ENCODE measurements at regions not wholly inside any gene's neighbourhood (a gene's known extent, or its start where the extent isn't known, plus 50 kb on each side); places are given as distances from the start of the nearest gene placed in this dataset.

DNA sequence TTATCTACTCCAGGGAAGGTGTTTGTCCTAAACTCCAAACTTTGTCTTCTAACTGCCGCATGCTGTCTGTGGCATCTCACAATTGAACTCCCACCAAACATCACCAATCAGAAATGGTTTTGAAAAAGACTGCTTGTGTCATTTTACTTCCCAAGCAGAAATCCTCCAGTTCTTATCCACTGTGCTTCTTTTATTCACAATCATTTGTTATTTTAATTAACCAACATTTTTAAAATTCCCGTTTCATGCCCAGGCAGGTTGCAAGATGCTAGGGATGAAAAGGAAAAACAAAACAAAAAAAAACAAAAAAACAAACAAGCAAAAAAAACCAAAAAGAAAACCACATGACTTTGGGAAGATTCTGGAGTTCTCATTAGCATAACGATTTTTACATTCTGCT lies 63.5 kb upstream of the RAB27B start:
- no peaks in the 10 kb centered on the region for H3K36me3 ChIP-seq
- 84% methylated on average over 3 of the region's 3 CpGs for WGBS
- no peak overlapping the region for H3K4me3 ChIP-seq
- no peak for DNase-seq (ENCODE audit: extremely low spot score)
- H3K27ac ChIP-seq (replicated peaks in 1 of 4): no peak overlapping the region
- H3K9me3 ChIP-seq: no peaks in the 10 kb centered on the region
- intact Hi-C loops (cut with DNase I): no loop called here
- TF ChIP-seq, protein P1, sequence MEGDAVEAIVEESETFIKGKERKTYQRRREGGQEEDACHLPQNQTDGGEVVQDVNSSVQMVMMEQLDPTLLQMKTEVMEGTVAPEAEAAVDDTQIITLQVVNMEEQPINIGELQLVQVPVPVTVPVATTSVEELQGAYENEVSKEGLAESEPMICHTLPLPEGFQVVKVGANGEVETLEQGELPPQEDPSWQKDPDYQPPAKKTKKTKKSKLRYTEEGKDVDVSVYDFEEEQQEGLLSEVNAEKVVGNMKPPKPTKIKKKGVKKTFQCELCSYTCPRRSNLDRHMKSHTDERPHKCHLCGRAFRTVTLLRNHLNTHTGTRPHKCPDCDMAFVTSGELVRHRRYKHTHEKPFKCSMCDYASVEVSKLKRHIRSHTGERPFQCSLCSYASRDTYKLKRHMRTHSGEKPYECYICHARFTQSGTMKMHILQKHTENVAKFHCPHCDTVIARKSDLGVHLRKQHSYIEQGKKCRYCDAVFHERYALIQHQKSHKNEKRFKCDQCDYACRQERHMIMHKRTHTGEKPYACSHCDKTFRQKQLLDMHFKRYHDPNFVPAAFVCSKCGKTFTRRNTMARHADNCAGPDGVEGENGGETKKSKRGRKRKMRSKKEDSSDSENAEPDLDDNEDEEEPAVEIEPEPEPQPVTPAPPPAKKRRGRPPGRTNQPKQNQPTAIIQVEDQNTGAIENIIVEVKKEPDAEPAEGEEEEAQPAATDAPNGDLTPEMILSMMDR (IDR thresholded peaks at IDR 0.05): no peak
- TF ChIP-seq EP300 (IDR thresholded peaks at IDR 0.05) (no peak), POLR2AphosphoS5 (IDR thresholded peaks at IDR 0.05) (no peak), POLR2A (IDR thresholded peaks at IDR 0.05; ENCODE audit: low read depth) (no peak)
- no peaks in the 10 kb centered on the region for H3K4me1 ChIP-seq
- no peaks in the 10 kb centered on the region for H3K27me3 ChIP-seq

DNA sequence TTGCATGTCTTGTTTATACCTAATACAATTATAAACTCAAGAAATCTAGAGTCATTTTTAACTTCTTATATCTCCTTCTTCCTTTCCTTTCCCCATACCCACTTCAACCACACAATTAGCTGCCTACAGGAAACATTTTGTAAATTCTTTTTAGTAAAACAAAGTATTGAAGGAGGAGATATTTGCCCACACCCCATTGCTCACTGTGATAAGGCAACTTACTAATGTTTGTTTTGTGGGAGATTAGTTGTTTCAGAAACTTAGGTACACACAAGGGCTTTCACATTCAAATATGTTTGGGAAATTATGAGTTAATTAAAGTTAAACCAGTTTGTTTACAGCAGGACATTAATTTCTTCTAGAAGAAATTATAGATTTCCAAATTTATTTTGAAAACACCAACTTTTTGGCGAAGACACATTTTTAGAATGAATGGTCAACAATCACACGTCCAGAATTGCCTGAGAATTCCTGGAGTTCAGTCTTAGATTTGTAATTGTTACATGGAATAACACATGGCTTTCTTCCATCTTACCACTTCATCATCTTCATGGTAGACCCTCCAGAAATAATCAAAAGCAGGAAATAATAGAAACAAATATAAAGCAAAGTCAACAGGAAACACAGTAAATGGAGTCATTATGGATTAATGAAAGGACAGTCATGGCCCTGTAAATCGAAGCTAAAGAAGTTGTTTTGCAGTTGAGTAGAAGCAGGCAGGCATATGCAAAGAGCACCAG lies 62.5 kb upstream of the RAB27B start:
- Histone ChIP-seq H3K27me3 (no peaks in the 10 kb centered on the region), H3K4me3 (no peak overlapping the region), H3K27ac (replicated peaks in 1 of 4) (no peak overlapping the region), H3K36me3 (no peaks in the 10 kb centered on the region), H3K4me1 (no peaks in the 10 kb centered on the region), H3K9me3 (no peaks in the 10 kb centered on the region)
- WGBS: 74% methylated on average over 3 of the region's 3 CpGs
- intact Hi-C loops (cut with DNase I): no loop called here
- no peak for TF ChIP-seq POLR2A (IDR thresholded peaks at IDR 0.05; ENCODE audit: low read depth)
- no peak for TF ChIP-seq POLR2AphosphoS5 (IDR thresholded peaks at IDR 0.05)
- no peak for TF ChIP-seq EP300 (IDR thresholded peaks at IDR 0.05)
- TF ChIP-seq, protein P1 (IDR thresholded peaks at IDR 0.05): no peak
- DNase-seq (ENCODE audit: extremely low spot score): no peak

DNA sequence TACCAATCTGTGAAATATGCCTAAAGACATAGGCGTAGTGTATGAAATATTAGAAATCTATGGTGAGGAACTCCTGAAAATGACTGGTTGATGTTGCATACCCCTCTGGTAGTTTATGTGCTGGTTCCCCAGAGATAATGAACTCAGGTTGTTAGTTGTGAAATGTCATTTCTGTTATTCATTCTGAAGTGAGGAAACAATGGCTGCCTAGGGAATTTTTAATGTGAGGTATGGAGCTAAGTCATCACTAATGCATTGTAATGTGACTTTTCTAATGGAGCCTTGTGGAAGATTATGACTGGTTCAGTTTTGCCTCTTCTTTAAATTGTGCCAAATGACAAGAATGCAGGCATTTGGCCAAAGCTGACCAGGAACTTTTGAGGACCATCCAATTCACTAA lies 61.6 kb upstream of the RAB27B start:
- no peak overlapping the region for H3K4me3 ChIP-seq
- H3K36me3 ChIP-seq: no peaks in the 10 kb centered on the region
- intact Hi-C loops (cut with DNase I): no loop called here
- H3K27ac ChIP-seq (replicated peaks in 1 of 4): no peak overlapping the region
- 88% methylated on average over 1 of the region's 1 CpG for WGBS
- H3K9me3 ChIP-seq: no peaks in the 10 kb centered on the region
- H3K4me1 ChIP-seq: no peaks in the 10 kb centered on the region
- no peaks in the 10 kb centered on the region for H3K27me3 ChIP-seq
- no peak for TF ChIP-seq POLR2A (IDR thresholded peaks at IDR 0.05; ENCODE audit: low read depth)
- TF ChIP-seq EP300 (IDR thresholded peaks at IDR 0.05): no peak
- TF ChIP-seq, protein P1 (IDR thresholded peaks at IDR 0.05): no peak
- TF ChIP-seq POLR2AphosphoS5 (IDR thresholded peaks at IDR 0.05): no peak
- no peak for DNase-seq (ENCODE audit: extremely low spot score)

DNA sequence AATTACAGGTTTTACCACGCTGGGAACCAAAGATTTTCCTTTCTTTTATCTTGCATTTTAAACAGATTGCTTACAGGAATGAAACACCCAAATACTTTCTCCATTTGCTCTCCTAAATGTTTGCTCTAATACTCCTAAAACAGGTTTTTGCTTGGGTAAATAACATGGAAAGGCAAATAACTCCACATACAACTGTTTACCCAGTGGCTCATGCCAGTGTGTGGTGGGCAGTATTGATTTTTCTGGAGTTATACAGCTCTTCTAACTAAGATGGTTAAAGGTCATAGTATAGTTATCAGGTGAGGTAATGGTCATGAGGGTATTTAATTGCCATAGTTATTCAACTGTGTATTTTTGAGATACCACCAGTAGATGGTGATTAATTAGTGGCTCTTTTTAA lies 61.2 kb upstream of the RAB27B start:
- 100% methylated on average over 1 of the region's 1 CpG for WGBS

DNA sequence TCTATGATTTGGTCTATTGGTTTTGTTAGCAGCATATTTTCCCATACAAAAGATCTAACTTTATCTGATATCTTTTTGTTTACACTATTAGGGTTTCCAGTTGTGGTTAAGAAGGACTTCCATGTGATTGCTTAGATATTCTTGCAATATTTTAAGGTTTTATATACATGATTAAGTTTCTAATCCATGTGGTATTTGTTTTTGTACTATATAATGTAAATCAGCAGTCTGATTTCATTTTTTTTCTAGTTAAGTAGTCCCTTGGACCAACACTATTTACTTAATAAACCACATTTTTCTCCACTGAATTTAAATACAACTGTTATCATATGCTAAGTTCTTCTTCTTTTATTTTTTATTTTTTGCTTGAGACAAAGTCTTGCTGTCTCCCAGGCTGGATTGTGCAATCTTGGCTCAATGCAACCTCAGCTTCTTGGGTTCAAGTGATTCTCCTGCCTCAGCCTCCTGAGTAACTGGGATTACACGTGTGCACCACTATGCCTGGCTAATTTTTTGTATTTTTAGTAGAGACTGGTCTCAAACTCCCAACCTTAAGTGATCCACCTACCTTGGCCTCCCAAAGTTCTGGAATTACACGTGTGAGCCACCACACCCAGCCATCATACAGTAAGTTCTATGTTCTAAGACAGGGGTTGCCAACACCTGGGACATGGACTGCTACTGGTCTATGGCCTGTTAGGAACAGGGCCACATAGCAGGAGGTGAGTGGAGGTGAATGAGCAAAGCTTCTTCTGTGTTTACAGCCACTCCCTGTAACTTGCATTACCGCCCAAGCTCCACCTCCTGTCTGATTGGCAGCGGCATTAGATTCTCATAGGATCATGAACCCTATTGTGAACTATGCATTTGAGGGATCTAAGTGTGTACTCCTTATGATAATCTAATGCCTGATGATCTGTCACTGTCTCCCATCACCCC lies 58.5 kb upstream of the RAB27B start:
- Histone ChIP-seq H3K9me3 (no peaks in the 10 kb centered on the region), H3K36me3 (no peaks in the 10 kb centered on the region), H3K4me1 (peaks cover 0 to 12% (median 8%) of the 10 kb centered on the region in 4 donors), H3K27ac (replicated peaks in 1 of 4) (no peak overlapping the region), H3K27me3 (no peaks in the 10 kb centered on the region), H3K4me3 (no peak overlapping the region)
- WGBS: 98% methylated on average over 4 of the region's 4 CpGs
- no peak for DNase-seq (ENCODE audit: extremely low spot score)
- intact Hi-C loops (cut with DNase I): no loop called here
- TF ChIP-seq EP300 (IDR thresholded peaks at IDR 0.05) (no peak), POLR2AphosphoS5 (IDR thresholded peaks at IDR 0.05) (no peak)
- TF ChIP-seq, protein P1 (IDR thresholded peaks at IDR 0.05): no peak

More for the DNA sequence above, 61.2 kb upstream of the RAB27B start:
- Histone ChIP-seq H3K4me1 (no peaks in the 10 kb centered on the region), H3K27ac (replicated peaks in 1 of 4) (no peak overlapping the region), H3K36me3 (no peaks in the 10 kb centered on the region), H3K4me3 (no peak overlapping the region), H3K27me3 (no peaks in the 10 kb centered on the region), H3K9me3 (no peaks in the 10 kb centered on the region)
- intact Hi-C loops (cut with DNase I): no loop called here
- TF ChIP-seq EP300 (IDR thresholded peaks at IDR 0.05) (no peak), POLR2A (IDR thresholded peaks at IDR 0.05; ENCODE audit: low read depth) (no peak), POLR2AphosphoS5 (IDR thresholded peaks at IDR 0.05) (no peak)
- DNase-seq (ENCODE audit: extremely low spot score): no peak
